Right lobe of liver (tissue), 6 donors: ENCODE measurements at regions not wholly inside any gene's neighbourhood (a gene's known extent, or its start where the extent isn't known, plus 50 kb on each side); places are given as distances from the start of the nearest gene placed in this dataset.
"Not testable (repeated sequence)": the region's sequence is repeated elsewhere in the genome, so short reads cannot be mapped to it uniquely, and the experiment has no call there.

Source experiments
- ATAC-seq, 4 donors: fragments of 200-7000 bp; cut with Tn5 transposase; one replicate each; pipeline ENCODE4 v1.9.1; 2020; ENCODE audit warnings: mild to moderate bottlenecking in 4 of 4, moderate library complexity in 4 of 4
- DNase-seq, 3 donors: peaks; one replicate each; pipeline ENCODE4 v3.0.0-alpha.2; 2020
- H3K27ac ChIP-seq, 3 donors: fragments of 200-600 bp; one replicate each; pipeline ENCODE4 v1.8.0; 2022
- H3K27me3 ChIP-seq, 2 donors: fragments of 200-600 bp; one replicate each; pipeline ENCODE4 v1.8.0; 2022
- H3K36me3 ChIP-seq, 4 donors: fragments of 200-600 bp; sonication (generic) in 1 of 4; one replicate each; pipeline versions ENCODE4 v1.5.1 to v1.8.0; 2017 to 2022; ENCODE audit warnings: control low read depth in 1 of 4
- H3K4me1 ChIP-seq, 4 donors: fragments of 200-600 bp; sonication (generic) in 1 of 4; one replicate each; pipeline versions ENCODE4 v1.5.1 to v1.8.0; 2017 to 2022; ENCODE audit warnings: control low read depth in 1 of 4
- H3K4me3 ChIP-seq, 3 donors: fragments of 200-600 bp; one replicate each; pipeline ENCODE4 v1.8.0; 2022
- H3K9me3 ChIP-seq, 4 donors: fragments of 200-600 bp; sonication (generic) in 1 of 4; one replicate each; pipeline versions ENCODE4 v1.5.1 to v1.8.0; 2017 to 2022; ENCODE audit warnings: control low read depth in 1 of 4
- CTCF ChIP-seq, 4 donors: fragments of 200-600 bp in 3 of 4; fragments of 450-650 bp in 1 of 4; IDR thresholded peaks; one replicate each; pipeline versions ENCODE4 v1.5.1 to v1.8.0; 2016 to 2022; ENCODE audit warnings: antibody characterized with exemption in 4 of 4, mild to moderate bottlenecking in 2 of 4
- POLR2A ChIP-seq: fragments of 450-650 bp; IDR thresholded peaks from one replicate; pipeline ENCODE4 v1.6.1; 2017; ENCODE audit warnings: antibody characterized with exemption, mild to moderate bottlenecking
- WGBS: methylation state at CpG from one replicate; pipeline ENCODE4 v1.1.6; 2018; ENCODE audit warnings: low coverage, low lambda C conversion rate; ENCODE audit not compliant: insufficient coverage; ENCODE audit errors: missing lambda C conversion rate; 5-methylcytosine and 5-hydroxymethylcytosine counted together
- intact Hi-C, 2 donors: fragments of 100-400 bp; cut with DNase I; formaldehyde crosslinking; loops; one replicate each; pipeline versions ENCODE4 v1.11.2 to v1.14.1; 2022
- donor health status: DM: no; HTN: yes; CAD: no.
- donor health status: DM: no; HTN: no; CAD: no.
- donor health status: DM: no; HTN: no; CAD: no.
- donor health status: DM: no; HTN: yes; CAD: no.
- donor health status: DM: no; HTN: yes; CAD: no.

DNA sequence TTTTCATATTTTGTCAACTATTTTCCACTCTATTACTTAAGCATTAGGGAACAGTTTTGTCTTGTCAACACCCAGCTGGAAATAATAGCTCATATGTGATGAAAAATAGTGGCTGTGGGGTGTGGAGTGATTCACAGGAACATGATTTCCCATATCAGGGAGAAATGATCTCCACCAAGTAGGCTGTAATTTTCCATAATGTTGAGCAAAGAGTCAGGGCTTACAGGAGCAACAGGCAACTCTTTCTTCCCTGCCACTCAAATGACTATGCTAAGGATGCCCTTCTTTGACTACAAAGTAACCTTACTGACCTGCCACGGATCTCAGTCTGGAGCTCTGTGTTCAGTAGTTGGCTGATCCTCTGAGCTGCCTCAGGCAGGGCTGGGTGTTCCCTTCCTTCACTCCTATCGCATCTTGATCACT, 90.0 kb upstream of the GATB start:
- Histone ChIP-seq H3K4me3 (no peak overlapping the region), H3K36me3 (no peaks in the 10 kb centered on the region), H3K9me3 (no peaks in the 10 kb centered on the region), H3K27ac (no peak overlapping the region), H3K27me3 (no peaks in the 10 kb centered on the region), H3K4me1 (no peaks in the 10 kb centered on the region)
- ATAC-seq: no peak
- WGBS: 60% methylated on average over 2 of the region's 2 CpGs
- intact Hi-C loops: no loop called here
- TF ChIP-seq POLR2A (no peak), CTCF (IDR thresholded peaks at IDR 0.05) (no peak)
- no peak for DNase-seq

- WGBS: 81% methylated on average over 3 of the region's 3 CpGs
Measured at GRCh38 chr4:151845551-151845950, 84.7 kb upstream of the GATB start.

GRCh38 chr4:151842430-151843079, 81.7 kb upstream of the GATB start:
- H3K4me3 ChIP-seq: no peak overlapping the region
- H3K9me3 ChIP-seq: no peaks in the 10 kb centered on the region
- no peaks in the 10 kb centered on the region for H3K4me1 ChIP-seq
- peak in 1 of 4 donors; percentile 16 for ATAC-seq
- no peaks in the 10 kb centered on the region for H3K27me3 ChIP-seq
- no peak for DNase-seq
- H3K36me3 ChIP-seq: no peaks in the 10 kb centered on the region
- TF ChIP-seq CTCF (IDR thresholded peaks at IDR 0.05) (no peak), POLR2A (no peak)
- 33% methylated on average over 2 of the region's 4 CpGs for WGBS
- H3K27ac ChIP-seq: no peak overlapping the region
- intact Hi-C loops: no loop called here

More at GRCh38 chr4:151845551-151845950, 84.7 kb upstream of the GATB start:
- H3K27ac ChIP-seq, H3K4me3 ChIP-seq, H3K4me1 ChIP-seq, H3K36me3 ChIP-seq, intact Hi-C loops, DNase-seq, H3K9me3 ChIP-seq, H3K27me3 ChIP-seq, ATAC-seq: not testable (repeated sequence)

DNA sequence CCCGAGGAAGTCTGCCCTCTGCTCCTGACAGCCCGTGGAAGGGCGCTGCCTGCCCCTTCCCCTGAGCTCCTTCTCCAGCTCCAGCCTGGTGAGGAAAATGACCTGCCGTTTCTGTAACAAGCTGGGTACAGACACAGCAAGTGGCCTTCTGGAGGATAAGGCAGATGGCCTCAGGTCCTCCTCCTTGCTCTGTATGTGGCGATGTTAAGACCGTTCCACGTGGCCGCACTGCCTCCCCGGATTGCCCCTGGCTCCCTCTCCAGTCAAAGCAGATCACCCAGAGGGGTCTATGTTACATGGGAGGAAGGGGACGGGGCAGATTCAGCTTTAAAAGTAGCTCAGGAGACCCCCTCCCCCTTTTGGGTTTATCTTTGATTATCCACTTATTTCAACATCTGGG, 80.3 kb upstream of the GATB start:
- no peaks in the 10 kb centered on the region for H3K36me3 ChIP-seq
- H3K27ac ChIP-seq: no peak overlapping the region
- no peaks in the 10 kb centered on the region for H3K9me3 ChIP-seq
- no peak overlapping the region for H3K4me3 ChIP-seq
- H3K27me3 ChIP-seq: no peaks in the 10 kb centered on the region
- no peak for TF ChIP-seq POLR2A
- no peak for TF ChIP-seq CTCF (IDR thresholded peaks at IDR 0.05)
- no peaks in the 10 kb centered on the region for H3K4me1 ChIP-seq
- DNase-seq (no peak), ATAC-seq (no peak)
- intact Hi-C loops: no loop called here
- WGBS: 45% methylated on average over 5 of the region's 10 CpGs

- no CpG with 5 or more reads among the region's 2 CpGs for WGBS
Measured at GRCh38 chr4:151835467-151835866, 74.7 kb upstream of the GATB start.

More at GRCh38 chr4:151835467-151835866, 74.7 kb upstream of the GATB start:
- no peak overlapping the region for H3K27ac ChIP-seq
- no peaks in the 10 kb centered on the region for H3K36me3 ChIP-seq
- no peaks in the 10 kb centered on the region for H3K9me3 ChIP-seq
- intact Hi-C loops: no loop called here
- TF ChIP-seq POLR2A (no peak), CTCF (IDR thresholded peaks at IDR 0.05) (no peak)
- ATAC-seq (no peak), DNase-seq (no peak)
- H3K4me1 ChIP-seq: no peaks in the 10 kb centered on the region
- H3K4me3 ChIP-seq: no peak overlapping the region
- no peaks in the 10 kb centered on the region for H3K27me3 ChIP-seq
